ENCODE measurements at regions not wholly inside any gene's neighbourhood (a gene's known extent, or its start where the extent isn't known, plus 50 kb on each side); places are given as distances from the start of the nearest gene placed in this dataset.

DNA sequence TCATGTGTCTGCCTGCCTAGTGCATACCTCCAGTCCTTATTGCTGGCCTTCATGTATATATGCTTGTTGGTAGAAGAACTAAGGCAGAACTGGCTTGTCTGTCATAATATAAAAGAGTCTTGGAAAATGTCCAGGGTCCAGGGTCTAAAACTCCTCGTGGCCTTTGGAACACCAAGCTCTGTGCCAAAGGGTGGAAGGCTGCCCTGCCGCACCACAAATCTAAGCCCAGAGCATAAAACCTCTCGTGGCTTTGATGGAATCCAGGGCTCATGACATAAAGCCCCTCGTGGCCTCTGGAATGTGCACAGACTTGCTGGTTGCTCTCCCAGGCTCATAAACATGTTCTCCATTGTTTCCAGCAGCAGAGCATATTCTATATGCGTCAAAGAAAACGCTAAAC lies 107.9 kb downstream of the BBS10 start:
- Histone ChIP-seq H3K4me3 (ENCODE audit: low read depth in 1 of 2, low read length in 2 of 2) (no peak overlapping the region), H3K36me3 (ENCODE audit: insufficient read depth, low read length) (no peaks in the 10 kb centered on the region), H3K4me1 (ENCODE audit: insufficient read depth, low read length) (no peaks in the 10 kb centered on the region), H3K79me2 (ENCODE audit: insufficient read depth, low read length) (no peaks in the 10 kb centered on the region), H3K27me3 (ENCODE audit: insufficient read depth, low read length, poor library complexity) (peaks cover 3% of the 10 kb centered on the region), H4K20me1 (ENCODE audit: insufficient read depth, low read length) (no peaks in the 10 kb centered on the region), H3K27ac (ENCODE audit: low read length) (no peak overlapping the region), H3K9me3 (ENCODE audit: insufficient read depth, low read length, severe bottlenecking) (no peaks in the 10 kb centered on the region), H3K4me2 (ENCODE audit: insufficient read depth, low read length) (no peak overlapping the region), H2AFZ (ENCODE audit: low read depth, low read length) (no peak overlapping the region), H3K9ac (ENCODE audit: low read depth, low read length) (no peak overlapping the region)
- TF ChIP-seq, protein P1, sequence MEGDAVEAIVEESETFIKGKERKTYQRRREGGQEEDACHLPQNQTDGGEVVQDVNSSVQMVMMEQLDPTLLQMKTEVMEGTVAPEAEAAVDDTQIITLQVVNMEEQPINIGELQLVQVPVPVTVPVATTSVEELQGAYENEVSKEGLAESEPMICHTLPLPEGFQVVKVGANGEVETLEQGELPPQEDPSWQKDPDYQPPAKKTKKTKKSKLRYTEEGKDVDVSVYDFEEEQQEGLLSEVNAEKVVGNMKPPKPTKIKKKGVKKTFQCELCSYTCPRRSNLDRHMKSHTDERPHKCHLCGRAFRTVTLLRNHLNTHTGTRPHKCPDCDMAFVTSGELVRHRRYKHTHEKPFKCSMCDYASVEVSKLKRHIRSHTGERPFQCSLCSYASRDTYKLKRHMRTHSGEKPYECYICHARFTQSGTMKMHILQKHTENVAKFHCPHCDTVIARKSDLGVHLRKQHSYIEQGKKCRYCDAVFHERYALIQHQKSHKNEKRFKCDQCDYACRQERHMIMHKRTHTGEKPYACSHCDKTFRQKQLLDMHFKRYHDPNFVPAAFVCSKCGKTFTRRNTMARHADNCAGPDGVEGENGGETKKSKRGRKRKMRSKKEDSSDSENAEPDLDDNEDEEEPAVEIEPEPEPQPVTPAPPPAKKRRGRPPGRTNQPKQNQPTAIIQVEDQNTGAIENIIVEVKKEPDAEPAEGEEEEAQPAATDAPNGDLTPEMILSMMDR (IDR thresholded peaks at IDR 0.05; ENCODE audit: borderline replicate concordance, extremely low read depth, low read length, poor library complexity, severe bottlenecking) = no peak
- TF ChIP-seq EZH2 (IDR thresholded peaks at IDR 0.05; ENCODE audit: borderline replicate concordance, low read depth, low read length, severe bottlenecking) = no peak
- DNase-seq = no peak
- ATAC-seq (ENCODE audit: insufficient read depth, low read depth) = no peak

DNA sequence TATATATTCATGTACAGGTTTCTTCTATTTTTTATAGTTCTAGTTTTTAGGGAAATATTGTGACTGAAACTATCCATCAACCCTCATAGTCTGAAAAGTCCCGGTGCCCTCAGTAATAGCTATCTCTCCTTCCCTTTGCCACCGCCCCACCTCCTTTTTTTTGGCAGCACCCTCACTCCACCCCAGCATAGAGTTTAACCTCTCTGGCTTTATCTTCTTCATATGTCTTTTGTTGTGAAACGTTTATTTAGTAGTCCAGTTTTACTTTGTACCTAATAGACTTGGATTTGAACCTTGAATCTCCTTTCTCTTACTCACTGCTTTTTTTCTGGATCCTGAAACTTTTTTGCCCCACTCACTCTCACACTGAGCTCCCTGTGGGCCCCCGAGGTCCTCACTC lies 109.5 kb downstream of the BBS10 start:
- Histone ChIP-seq H3K79me2 (ENCODE audit: insufficient read depth, low read length) (no peaks in the 10 kb centered on the region), H4K20me1 (ENCODE audit: insufficient read depth, low read length) (no peaks in the 10 kb centered on the region)
- TF ChIP-seq, protein P1 (IDR thresholded peaks at IDR 0.05; ENCODE audit: borderline replicate concordance, extremely low read depth, low read length, poor library complexity, severe bottlenecking) = no peak
- TF ChIP-seq EZH2 (IDR thresholded peaks at IDR 0.05; ENCODE audit: borderline replicate concordance, low read depth, low read length, severe bottlenecking) = no peak

DNA sequence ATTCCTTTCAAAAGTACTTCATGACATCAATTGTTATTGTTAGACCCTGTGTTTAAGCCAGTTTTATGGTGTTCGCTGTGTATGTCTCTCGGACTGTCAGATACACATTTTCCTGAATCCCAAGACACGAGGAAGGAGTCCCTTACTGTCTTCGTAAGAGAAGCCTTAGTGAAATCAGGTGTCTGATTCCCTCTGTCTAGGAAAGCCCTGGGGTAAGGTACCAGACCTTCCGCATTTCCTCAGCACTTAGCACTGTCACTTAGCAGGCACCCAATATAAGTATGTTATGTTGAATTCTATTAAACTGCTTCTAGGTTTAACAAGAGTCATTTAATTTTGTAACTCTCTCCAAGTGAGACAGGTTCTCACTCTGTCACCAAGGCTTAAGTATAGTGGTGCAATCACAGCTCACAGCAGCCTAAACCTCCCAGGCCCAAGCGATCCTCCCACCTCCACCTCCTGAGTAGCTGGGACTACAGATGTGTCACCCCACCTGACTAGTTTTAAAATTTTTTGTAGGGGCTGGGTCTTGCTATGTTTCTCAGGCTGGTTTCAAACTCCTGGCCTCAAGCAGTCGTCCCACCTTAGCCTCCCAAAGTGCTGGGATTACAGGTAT lies 111.0 kb downstream of the BBS10 start:
- no peaks in the 10 kb centered on the region for H3K36me3 ChIP-seq (ENCODE audit: insufficient read depth, low read length)
- TF ChIP-seq, protein P1 (IDR thresholded peaks at IDR 0.05; ENCODE audit: borderline replicate concordance, extremely low read depth, low read length, poor library complexity, severe bottlenecking) = no peak
- TF ChIP-seq EZH2 (IDR thresholded peaks at IDR 0.05; ENCODE audit: borderline replicate concordance, low read depth, low read length, severe bottlenecking) = no peak
- no peak for ATAC-seq (ENCODE audit: insufficient read depth, low read depth)

More for the DNA sequence above, 109.5 kb downstream of the BBS10 start:
- Histone ChIP-seq H3K9ac (ENCODE audit: low read depth, low read length) (no peak overlapping the region), H3K27me3 (ENCODE audit: insufficient read depth, low read length, poor library complexity) (no peaks in the 10 kb centered on the region), H2AFZ (ENCODE audit: low read depth, low read length) (no peak overlapping the region), H3K4me2 (ENCODE audit: insufficient read depth, low read length) (no peak overlapping the region), H3K36me3 (ENCODE audit: insufficient read depth, low read length) (no peaks in the 10 kb centered on the region), H3K4me1 (ENCODE audit: insufficient read depth, low read length) (no peaks in the 10 kb centered on the region), H3K9me3 (ENCODE audit: insufficient read depth, low read length, severe bottlenecking) (no peaks in the 10 kb centered on the region), H3K27ac (ENCODE audit: low read length) (no peak overlapping the region), H3K4me3 (ENCODE audit: low read depth in 1 of 2, low read length in 2 of 2) (no peak overlapping the region)
- DNase-seq (no peak), ATAC-seq (ENCODE audit: insufficient read depth, low read depth) (no peak)

More for the DNA sequence above, 111.0 kb downstream of the BBS10 start:
- no peaks in the 10 kb centered on the region for H3K79me2 ChIP-seq (ENCODE audit: insufficient read depth, low read length)
- H3K4me2 ChIP-seq (ENCODE audit: insufficient read depth, low read length) = no peak overlapping the region
- H3K27me3 ChIP-seq (ENCODE audit: insufficient read depth, low read length, poor library complexity) = no peaks in the 10 kb centered on the region
- H3K9ac ChIP-seq (ENCODE audit: low read depth, low read length) = no peak overlapping the region
- no peak overlapping the region for H3K4me3 ChIP-seq (ENCODE audit: low read depth in 1 of 2, low read length in 2 of 2)
- no peaks in the 10 kb centered on the region for H3K9me3 ChIP-seq (ENCODE audit: insufficient read depth, low read length, severe bottlenecking)
- H3K27ac ChIP-seq (ENCODE audit: low read length) = no peak overlapping the region
- no peaks in the 10 kb centered on the region for H3K4me1 ChIP-seq (ENCODE audit: insufficient read depth, low read length)
- no peaks in the 10 kb centered on the region for H4K20me1 ChIP-seq (ENCODE audit: insufficient read depth, low read length)
- DNase-seq = no peak
- H2AFZ ChIP-seq (ENCODE audit: low read depth, low read length) = no peak overlapping the region
